IPS-NIHi11 (cell line): ENCODE measurements at regions not wholly inside any gene's neighbourhood (a gene's known extent, or its start where the extent isn't known, plus 50 kb on each side); places are given as distances from the start of the nearest gene placed in this dataset.

Source experiments
- DNase-seq: peaks from one replicate; pipeline ENCODE4 v3.0.0; 2012; ENCODE audit warnings: mixed read lengths, low spot score

DNA sequence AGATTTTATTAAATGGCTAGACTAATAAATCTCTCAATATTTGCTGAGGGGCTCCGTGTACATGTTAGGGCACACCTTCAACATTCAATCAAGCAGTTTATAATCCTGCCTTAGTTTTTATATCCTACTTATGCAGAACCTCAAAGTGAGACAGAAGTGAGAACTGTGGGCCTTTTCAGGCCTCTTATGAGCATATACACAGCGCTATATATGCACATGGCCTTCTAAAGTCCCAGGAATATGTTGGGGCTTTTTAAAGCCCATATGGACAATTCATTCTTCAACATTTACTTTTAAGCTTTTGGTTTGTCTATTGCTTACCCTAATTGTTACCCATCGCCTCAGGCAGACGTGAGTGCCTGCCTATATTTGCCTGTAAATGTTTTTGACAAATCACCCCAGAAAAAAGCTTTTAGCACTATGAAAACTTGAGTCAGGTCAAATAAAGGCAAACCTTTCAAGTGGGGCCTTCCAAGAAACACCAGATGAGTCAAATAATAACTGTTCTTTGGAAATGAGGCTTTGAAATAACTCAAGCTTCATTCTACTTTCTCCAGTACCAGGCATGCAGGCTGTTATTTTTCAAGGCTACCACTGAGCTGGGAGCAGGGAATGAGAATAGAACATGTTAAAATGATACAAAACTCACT, 58.2 kb downstream of the ESM1 start:
- DNase-seq, result no peak

DNA sequence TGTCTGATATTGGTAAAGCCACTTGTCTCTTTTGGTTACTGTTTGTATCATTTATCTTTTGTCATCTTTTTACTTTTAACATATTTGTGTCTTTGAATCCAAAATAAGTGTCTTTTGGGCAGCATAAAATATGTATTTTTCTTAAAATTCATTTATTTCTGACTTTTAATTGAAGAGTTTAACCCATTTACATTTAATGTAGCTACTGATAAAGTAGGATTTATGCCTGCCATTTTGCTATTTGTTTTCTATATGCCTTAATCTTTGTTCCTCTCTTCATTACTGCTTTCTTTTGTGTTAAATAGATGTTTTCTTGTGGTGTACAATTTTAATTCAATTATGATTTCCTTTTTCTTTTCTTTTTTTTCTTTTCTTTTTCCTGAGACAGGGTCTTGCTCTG, 60.9 kb downstream of the ESM1 start:
- DNase-seq, result no peak

DNA sequence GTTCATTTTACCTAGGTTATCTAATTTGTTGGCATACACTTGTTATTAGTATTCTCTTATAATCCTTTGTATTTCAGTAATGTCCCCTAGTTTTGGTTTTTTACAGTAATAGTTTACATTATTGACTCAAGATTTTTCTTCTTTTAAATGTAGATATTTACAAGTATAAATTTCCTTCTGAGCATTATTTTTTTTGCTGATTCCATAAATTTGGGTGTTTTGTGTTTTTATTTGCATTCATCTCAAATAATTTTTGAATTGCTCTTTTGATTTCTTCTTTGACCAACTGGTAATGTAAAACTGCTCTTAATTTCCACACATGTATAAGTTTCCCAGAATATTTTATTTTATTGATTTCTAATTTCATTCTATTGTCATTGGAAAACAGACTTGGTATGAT, 68.1 kb downstream of the ESM1 start:
- DNase-seq, result no peak

DNA sequence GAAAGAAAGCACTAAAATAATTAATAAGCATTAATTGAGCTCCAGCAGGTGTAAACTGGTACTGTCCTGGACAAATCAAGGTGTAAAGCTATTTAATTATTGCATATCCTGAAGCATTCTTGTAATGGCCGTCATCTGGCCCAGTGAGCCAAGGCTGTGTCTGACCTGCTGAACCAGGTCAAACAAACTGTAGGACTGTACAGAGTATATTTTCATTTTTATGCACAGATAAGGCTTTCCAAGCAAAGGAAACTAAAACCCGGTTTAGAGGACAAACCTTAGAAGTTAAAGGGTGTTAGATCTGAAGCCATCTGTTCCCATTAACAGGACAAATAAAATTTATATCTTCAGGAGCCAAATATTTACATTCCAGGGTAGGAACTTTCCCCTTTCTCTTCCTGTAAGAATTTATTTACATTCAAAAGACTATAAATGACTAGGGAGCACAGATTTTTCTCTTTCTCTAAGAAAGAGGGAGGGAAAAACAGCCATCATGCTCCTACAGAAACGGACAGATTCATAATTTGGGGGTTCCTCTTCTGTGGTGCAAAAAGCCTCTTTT, 69.8 kb downstream of the ESM1 start:
- no peak for DNase-seq

DNA sequence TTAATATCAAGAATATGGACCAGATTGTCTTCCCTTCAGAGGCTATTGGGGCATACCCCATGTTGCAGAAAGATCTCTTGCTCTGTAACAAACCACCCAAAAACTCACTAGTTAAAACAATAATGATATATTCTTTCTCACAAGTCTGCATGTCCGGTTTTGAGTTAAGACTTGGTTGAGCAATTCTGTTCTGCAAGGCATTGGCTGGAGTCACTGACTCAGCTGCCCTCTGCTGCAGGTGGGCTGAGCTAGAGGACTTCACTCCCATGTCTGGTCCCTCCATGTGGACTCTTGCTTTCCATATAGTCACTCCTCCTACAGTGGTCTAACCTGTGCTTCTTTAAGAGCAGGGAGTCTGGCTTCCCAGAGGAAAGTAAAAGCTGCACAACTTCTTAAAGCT, 73.4 kb downstream of the ESM1 start:
- DNase-seq, result no peak

DNA sequence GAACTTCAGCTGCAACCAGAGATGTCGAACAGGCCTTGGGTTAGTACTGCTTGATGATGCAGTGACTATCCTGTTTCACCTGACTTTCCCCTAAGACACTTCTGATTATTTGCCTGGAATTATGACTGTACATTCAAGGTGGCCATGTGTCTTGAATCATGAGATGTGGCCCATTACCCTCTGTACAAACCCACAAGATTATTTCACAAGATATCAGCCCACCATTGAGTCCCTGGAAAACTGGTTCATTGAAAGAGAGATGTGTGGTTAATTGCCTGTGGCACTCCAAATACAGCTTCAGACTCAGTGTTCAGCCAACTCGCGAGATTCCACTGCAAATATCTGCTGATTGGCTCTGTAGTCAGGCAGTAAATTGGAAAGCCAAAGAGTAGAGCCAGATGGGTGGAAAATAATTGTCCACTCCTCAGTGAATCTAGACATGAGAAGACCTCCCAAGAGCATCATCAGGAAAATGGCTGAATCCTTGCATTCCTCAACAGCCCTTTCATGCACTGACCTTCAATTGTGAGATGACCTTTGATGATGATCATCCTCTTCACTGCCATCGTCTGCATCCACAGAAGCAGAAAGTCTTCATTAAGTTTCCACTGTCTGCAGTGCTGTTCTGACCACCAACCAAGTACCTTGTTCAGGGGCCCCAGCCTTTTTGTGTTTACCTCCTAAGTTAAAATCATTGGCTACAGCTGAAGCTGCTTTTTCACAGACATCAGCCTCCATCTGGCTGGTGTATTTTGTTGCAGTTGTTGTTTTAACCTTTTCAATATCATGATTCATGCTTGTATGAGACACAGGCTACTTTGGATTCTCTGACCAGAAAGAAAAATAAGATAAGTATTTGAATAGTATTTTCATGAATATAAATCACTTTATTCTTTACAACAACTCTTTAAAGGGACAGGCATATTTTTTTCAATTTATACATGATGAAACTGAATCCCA, 75.2 kb downstream of the ESM1 start:
- no peak for DNase-seq

DNA sequence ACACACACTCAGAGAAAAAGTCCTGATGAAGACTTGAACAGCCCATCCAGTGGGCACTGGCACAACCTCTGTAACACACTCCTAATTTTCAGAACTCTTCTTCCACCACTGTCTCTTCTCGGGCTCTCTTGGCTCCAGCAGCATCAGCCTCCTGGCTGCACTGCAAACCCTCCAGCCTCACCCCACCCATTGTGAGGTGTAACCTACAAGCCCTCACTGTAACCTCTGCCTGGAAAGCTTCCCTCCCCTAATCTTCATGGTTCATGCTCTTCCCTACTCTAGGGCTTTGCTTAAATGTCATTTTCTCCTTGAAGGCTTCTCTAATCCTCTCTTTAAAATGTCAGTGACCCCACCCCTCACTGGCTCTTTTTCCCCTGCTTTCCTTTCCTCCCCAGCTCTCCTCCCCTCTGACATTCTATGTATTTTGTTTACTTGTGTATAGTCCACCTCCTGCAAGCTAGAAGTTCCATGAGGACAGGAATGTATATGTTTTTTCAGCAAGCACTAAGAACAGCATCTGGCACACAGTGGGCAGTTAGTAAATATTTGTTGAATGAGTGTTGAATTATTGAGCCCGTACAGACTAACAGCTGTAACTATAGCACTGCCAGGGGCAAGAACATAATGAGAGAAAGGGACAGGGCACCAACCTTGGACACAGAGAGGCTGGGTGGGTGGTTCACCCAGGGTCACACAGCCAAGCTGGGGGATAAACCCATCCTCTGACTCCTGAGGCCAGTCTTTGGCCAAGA, 76.4 kb downstream of the ESM1 start:
- no peak for DNase-seq

DNA sequence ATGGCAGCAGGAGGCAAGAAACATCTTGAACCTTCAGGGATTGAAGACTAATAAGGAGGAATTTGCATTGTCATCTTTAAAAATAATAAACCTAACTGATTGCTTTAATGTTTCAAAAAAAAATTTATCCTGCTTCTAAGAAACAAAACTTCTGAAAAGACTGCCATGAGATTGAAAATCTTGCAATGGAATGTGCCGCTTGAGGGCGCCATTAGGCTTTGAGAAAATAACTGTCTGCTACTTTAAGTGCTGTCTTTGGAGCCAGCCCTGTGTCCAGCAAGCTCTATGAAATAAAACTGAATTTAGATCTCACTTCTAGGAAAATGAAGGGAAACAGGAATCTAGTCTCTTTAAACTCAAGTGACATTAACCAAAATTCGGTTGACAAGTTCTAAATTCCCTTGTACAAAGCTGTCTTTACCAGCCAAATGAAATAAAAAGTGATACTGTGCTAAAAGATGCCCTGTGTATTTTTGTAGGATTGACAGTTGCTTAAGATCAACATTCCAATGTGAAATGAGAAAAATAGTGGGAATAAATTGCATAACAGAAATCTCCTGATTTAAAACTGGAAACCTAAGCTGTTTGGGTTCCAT, 79.4 kb downstream of the ESM1 start:
- peak; percentile 62 for DNase-seq

DNA sequence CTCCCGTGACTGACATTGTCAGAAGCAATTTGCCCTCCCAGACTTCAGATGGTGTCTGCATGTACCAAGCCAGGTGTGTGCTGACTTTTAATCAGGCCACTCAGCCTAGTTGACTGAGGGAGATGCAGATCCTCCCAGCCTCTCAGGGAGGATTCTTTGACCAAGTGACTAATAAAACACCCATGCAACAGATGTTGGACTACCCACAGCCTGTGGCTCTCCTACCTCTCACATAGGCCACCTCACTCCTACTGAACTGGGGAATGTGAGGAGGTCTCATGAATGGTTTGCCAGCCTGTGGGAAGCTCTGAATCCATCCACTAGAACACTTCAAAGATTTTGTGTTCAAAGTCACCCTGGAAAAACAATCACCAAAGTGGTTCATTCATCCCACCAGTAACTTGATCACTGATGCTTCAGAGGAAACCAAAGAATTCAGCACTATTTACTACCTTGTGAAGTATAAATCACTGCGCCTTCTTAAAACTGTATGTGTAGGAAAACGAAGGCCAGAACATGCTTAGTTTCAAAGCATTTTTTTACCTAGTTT, 80.1 kb downstream of the ESM1 start:
- DNase-seq, result no peak

DNA sequence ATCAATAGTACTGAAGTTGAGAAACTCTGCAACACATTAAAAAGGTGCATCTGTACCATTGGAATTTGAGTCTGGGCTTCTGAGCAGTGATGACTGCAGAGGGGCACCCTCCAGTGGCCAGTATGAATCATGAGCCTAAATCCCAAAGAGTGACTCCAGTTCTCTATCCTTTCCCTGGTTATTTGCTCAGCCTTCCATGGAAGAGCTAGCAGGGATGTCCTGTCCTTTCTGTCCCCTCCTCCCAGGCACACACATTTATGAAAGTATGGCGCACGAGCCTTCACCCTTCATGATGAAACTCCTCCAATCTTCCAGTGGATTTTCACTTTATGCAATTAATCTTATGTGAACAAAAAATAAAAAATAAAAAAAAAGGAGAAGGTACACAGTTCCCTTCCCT, 81.0 kb downstream of the ESM1 start:
- DNase-seq, result peak; percentile 63

DNA sequence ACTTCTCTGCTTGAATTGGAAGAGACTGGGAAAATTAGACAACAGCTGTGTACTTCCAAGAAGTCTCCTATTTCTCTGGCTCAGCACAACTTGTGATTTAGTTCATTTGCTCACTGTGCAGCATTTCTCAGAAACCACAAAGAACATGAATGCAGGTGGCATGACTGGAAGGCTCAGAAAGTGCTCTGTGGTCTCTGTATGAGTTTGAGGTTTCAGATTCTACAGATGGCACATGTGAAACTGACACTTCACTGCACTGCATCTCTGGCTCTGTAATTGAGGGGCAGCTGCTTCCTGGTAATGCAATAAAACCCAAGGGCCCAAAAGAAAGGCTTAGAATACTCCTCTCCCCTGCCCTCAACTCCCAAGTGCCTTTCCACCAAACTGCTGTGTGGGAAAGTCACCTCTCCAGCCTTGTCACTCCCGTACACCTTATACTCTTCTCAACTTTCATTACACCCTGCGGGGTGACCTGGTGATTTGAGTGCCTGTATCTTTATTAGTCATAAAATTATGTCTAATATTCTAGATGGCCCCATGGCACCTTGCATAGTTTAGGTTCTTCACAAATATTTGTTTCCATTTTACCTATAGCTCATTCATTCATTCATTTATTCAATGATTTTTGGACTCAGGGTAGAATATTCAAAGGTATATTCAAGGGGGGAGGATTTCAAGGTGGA, 82.5 kb downstream of the ESM1 start:
- no peak for DNase-seq

DNA sequence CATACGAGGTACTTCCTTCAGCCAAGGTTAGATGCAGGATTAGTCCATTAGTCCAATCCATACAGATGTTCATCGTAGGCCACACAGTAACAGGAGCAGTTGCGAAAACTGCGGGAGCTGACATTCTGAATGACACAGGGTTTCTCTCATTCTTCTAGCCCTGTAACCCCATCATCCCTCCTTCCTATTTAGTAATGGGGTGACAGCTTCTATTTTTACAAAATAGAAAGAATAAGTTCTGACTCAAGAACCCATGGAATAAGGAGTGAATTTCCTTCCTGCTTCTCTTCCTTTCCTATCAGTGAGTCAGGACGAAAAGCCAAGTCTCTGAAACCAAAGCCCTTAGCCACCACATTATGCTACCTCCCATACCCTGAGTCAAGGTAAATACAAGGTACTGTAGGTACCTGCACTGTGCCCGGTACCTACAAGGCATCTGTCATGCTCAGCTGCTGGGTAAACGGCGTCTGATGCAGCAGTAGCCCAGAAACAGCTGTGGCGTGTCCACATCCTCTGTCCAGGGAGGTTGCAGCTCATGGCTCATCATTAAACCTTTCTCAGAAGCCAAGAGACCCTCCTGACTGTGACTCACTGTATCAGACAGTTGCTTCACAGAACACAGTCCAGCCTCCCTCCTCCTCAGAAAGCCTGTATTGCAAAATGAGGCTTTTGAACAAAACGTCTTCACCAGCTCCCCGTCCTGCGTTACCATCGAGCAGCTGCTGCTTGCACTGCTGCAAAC, 84.2 kb downstream of the ESM1 start:
- no peak for DNase-seq

DNA sequence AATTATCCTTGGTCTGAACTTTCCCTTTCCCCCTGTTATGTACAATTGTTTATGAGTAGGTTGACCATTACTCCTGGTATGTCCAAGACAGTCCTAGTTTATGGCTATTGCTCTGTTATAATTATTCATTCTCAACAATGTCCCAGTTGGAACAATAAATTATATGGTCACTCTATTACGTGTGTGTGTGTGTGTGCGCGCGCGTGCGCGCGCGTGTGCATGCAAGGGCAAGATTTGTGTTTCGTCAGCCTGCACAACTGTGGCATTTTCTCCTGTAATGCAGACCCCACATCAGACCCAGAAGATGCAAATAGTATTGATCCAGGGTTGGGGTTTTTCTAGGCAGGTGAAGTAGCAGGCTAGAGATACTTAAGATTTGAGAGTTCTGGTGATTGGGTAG, 88.4 kb downstream of the ESM1 start:
- DNase-seq, result no peak

DNA sequence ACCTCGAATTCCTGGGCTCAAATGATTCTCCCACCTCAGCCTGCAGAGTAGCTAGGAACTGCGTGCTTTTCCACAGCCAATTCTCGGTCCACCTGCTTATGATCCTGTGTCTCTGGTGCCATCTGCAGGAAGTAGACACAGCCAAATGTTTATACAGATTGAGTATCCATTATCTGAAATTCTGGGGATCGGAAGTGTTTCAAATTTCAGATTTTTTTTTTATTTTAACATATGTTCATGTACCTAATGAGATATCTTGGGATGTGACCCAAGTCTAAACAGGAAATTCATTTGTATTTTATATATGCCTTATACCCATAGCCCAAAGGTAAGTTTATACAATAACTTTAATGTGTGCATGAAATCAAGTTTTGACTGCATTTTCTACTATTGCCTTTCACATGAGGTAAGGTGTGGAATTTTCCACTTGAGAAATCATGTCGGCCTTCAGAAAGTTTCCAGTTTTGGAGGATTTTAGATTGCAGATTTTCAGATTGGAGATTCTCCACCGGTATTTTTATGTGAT, 89.5 kb downstream of the ESM1 start:
- DNase-seq, result peak; percentile 37

DNA sequence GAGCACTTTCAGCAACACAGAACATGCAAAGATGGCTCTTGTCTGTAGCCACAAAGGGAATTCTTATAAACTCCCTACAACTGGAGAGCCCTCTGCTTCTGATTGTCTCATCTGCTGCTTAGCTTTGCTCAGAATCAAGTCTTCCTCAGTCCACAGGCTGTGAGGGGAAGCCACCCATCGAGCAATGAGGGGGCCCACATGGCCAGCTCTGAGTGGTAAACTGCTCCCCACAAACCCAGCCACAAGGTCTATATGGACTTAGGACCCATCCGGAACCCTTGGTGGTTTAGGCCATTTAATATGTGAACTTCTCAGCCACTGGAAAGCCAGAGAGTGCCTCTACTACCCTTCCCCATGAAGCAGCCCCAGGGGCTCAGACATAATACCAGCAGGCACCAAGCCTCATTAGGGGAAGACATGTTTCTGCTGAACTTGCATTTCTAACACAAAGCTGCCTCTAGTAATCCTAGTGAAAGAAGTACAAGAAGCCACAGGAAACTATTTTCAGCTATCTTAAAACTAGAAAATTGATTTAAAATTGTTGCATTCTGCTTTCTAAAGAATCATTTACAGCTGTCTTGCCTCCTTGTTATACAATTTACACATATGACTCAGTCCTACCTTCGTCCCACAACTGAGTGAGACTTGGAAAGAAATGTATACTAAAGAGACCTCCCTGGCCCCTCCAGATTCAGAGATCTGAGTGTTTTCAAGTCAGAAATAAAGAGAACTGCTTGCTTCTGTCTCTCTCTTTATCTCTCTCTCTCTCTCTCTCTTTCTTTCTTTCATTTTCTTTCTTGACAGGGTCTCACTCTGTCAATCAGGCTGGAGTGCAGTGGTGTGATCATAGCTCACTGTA, 90.2 kb downstream of the ESM1 start:
- DNase-seq, result no peak

DNA sequence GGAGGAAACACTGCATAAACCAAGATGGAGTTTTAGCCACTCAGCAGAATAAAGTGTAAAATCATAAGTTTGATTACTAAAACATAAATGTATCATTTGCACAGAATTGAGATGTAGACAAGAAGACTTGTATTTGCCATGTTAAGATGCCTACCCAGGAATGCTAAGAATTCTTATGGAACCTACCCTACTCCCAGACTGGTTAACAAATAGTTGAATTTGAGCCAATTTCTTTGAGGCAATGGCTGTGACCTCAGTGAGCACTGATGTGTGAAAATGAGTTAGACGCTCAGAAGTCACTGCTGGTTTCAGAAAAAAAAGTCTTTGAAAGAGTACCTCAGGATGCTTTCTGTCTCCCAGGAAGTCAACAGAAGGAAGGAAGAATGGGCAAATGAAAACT, 95.6 kb downstream of the ESM1 start:
- DNase-seq, result peak; percentile 33

DNA sequence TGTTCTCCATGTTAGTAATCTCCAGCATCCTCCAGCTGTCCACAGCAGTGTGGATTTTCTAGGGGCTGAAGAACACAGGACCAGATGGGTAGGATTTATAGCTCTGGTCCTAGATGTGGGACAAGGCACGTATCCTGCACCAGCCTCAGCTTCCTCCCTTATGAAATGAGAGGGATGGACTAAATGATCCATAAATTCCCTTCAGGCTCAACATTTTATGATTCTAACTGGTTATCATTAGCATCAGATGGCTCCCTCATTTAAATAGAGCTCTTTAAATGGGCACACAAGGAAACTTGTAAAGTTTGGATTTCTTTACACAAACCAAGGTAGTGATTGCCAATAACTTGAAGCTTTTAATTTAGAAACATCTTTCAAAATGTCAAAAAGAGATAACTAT, 97.7 kb downstream of the ESM1 start:
- no peak for DNase-seq

DNA sequence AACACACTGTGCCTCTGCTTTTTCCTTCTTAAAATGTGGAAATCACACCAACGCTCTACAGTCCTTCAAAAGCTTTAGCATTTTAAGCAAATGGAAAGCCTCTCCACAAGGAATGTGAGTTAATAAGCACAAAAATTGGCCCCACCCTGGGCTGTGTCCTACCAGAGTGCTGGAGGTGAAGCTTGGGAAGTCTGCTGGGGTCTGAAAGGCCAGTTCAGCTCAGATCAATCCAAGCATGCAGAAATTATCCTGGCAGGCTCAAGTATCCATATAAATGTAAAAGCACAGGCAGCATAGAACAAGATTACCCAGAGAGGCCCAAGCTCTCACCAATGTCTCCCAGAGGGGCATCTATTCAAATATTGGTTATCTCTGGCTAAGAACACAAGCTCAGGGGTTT, 98.5 kb downstream of the ESM1 start:
- DNase-seq, result no peak

DNA sequence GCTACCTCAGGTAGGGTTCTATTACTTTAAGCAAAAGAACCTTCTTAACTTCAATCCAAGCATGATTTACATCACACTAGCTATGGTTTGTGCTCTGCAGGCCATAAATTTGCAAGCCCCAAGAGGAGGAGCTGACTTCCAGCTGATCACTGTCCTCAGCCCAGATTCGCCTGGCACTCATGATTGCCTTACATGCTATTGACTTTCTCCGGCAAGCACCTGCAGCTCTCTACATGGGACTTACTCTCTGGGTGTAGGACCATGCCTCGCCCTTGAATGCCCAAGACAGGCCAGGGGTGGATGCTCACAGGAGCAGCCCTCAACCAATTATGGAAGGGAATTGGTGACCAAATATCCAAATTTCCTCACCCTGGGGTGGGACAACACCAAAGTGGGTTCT, 99.8 kb downstream of the ESM1 start:
- peak; percentile 34 for DNase-seq
